Kidney (tissue), 13 donors: ENCODE measurements at regions not wholly inside any gene's neighbourhood (a gene's known extent, or its start where the extent isn't known, plus 50 kb on each side); places are given as distances from the start of the nearest gene placed in this dataset.
"Not testable (repeated sequence)": the region's sequence is repeated elsewhere in the genome, so short reads cannot be mapped to it uniquely, and the experiment has no call there.

Experiments
- DNase-seq, 5 donors: peaks; one replicate each; pipeline ENCODE4 v3.0.0-alpha.2; 2013 to 2020
- FAIRE-seq: peaks from 2 replicates; lab custom pipeline; 2012; peaks lifted over from hg19 to GRCh38; lab: Jason Lieb, UNC
- H3K27ac ChIP-seq, 2 donors: one replicate each; pipeline ENCODE4 v1.7.0; 2013; ENCODE audit warnings: low read depth in 2 of 2, low read length in 2 of 2, inconsistent platforms in 1 of 2
- H3K27me3 ChIP-seq: one replicate; pipeline ENCODE4 v1.7.1; 2013; ENCODE audit warnings: low read length, inconsistent platforms; ENCODE audit not compliant: control insufficient read depth, insufficient read depth
- H3K36me3 ChIP-seq, 3 donors: one replicate each; pipeline versions ENCODE4 v1.7.0 to v1.7.1; 2013; ENCODE audit warnings: low read length in 3 of 3, control low read depth in 1 of 3, inconsistent platforms in 1 of 3; ENCODE audit not compliant: insufficient read depth in 3 of 3, control insufficient read depth in 2 of 3
- H3K4me1 ChIP-seq, 3 donors: one replicate each; pipeline versions ENCODE4 v1.7.0 to v1.7.1; 2013; ENCODE audit warnings: low read length in 3 of 3, inconsistent platforms in 1 of 3, low read depth in 1 of 3; ENCODE audit not compliant: control insufficient read depth in 2 of 3, insufficient read depth in 2 of 3
- H3K4me3 ChIP-seq, 3 donors: one replicate each; pipeline versions ENCODE4 v1.7.0 to v1.8.1; 2013; ENCODE audit warnings: low read length in 3 of 3, control low read depth in 1 of 3, inconsistent platforms in 1 of 3
- H3K9ac ChIP-seq, 3 donors: one replicate each; pipeline versions ENCODE4 v1.7.0 to v1.7.1; 2013; ENCODE audit warnings: low read length in 3 of 3, control low read depth in 1 of 3, inconsistent platforms in 1 of 3
- H3K9me3 ChIP-seq, 3 donors: one replicate each; pipeline versions ENCODE4 v1.7.0 to v1.7.1; 2013; ENCODE audit warnings: low read length in 3 of 3, control low read depth in 1 of 3, inconsistent platforms in 1 of 3; ENCODE audit not compliant: control insufficient read depth in 2 of 3, insufficient read depth in 1 of 3
- intact Hi-C: fragments of 100-400 bp; cut with DNase I; formaldehyde crosslinking; loops from one replicate; pipeline ENCODE4 v1.11.1; 2022
- TF ChIP-seq, protein P1 (sequence below): IDR thresholded peaks from 3 replicates; pipeline ENCODE4 v1.5.1; 2012; ENCODE audit warnings: mild to moderate bottlenecking, moderate library complexity, borderline replicate concordance; ENCODE audit not compliant: insufficient read depth; ENCODE audit errors: extremely low read depth
- donor health status: control.
- donor health status: control.
- donor health status: control.
- donor health status: control.
- donor health status: control.
- donor health status: DM: yes; HTN: yes; CAD: no.
- donor health status: Normal renal cell carcinoma (clear cell type).

DNA sequence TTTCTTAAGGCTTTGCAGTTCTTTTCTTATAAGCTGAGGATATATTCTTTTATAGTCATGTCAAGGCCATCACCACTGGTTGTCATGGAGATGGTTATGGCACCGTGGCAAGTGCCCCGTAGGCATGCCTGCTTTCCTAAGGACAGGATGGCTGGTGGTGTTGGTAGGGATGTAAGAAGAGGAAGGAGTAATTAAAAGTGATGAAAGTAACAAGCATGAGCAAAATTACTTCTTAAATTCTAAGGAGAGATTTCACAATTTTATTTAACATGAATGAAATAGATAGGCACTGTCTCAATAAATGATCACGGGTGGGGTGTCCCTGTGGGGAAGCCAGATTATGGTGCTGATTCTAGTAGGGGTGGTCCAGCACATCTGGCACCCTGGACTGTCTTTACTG is 290.2 kb upstream of the KLF4 start:
- intact Hi-C loops = no loop called here
- H3K27ac ChIP-seq = no peak overlapping the region
- H3K4me1 ChIP-seq = peaks cover 0 to 2% (median 0%) of the 10 kb centered on the region in 3 donors
- FAIRE-seq (no peak), DNase-seq (no peak)
- no peaks in the 10 kb centered on the region for H3K9me3 ChIP-seq
- TF ChIP-seq, protein P1, sequence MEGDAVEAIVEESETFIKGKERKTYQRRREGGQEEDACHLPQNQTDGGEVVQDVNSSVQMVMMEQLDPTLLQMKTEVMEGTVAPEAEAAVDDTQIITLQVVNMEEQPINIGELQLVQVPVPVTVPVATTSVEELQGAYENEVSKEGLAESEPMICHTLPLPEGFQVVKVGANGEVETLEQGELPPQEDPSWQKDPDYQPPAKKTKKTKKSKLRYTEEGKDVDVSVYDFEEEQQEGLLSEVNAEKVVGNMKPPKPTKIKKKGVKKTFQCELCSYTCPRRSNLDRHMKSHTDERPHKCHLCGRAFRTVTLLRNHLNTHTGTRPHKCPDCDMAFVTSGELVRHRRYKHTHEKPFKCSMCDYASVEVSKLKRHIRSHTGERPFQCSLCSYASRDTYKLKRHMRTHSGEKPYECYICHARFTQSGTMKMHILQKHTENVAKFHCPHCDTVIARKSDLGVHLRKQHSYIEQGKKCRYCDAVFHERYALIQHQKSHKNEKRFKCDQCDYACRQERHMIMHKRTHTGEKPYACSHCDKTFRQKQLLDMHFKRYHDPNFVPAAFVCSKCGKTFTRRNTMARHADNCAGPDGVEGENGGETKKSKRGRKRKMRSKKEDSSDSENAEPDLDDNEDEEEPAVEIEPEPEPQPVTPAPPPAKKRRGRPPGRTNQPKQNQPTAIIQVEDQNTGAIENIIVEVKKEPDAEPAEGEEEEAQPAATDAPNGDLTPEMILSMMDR = no peak
- H3K9ac ChIP-seq = no peak overlapping the region
- H3K36me3 ChIP-seq = no peaks in the 10 kb centered on the region
- H3K4me3 ChIP-seq = no peak overlapping the region
- H3K27me3 ChIP-seq = no peaks in the 10 kb centered on the region

DNA sequence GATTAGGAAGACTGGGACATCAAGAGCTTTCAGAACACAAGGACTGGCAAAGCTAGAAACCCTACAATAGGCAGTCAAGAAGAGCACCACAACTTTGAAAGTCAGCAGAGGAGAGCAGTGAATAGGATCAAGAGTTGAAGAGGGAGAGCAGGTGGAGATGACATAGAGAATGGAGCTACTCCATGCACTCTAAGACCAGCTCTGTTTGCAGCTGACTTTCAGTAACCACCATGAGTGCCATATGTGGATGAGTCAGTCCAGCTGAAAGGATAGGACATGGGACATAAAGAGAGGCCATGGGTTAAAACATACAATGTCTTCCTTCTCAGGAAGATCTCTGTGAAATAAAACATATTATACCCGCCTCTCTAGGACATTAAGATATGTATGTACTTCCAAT is 289.1 kb upstream of the KLF4 start:
- Histone ChIP-seq H3K27ac (no peak overlapping the region), H3K9me3 (no peaks in the 10 kb centered on the region), H3K4me3 (no peak overlapping the region), H3K36me3 (no peaks in the 10 kb centered on the region), H3K9ac (no peak overlapping the region), H3K27me3 (no peaks in the 10 kb centered on the region), H3K4me1 (no peaks in the 10 kb centered on the region)
- no peak for DNase-seq
- no peak for FAIRE-seq
- intact Hi-C loops = no loop called here
- TF ChIP-seq, protein P1 = no peak

DNA sequence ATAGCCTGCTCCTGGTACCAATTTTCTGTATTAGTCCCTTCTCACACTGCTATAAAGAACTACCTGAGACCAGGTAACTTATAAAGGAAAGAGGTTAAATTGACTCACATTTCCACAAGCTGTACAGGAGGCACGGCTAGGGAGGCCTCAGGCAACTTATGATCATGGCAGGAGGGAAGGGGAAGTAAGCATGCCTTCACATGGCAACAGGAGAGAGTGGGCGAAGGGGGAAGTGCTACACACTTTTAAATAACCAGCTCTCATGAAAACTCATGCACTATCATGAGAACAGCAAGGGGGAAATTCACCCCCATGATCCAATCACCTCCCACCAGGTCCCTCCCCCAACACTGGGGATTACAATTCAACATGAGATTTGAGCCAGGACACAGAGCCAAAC is 284.5 kb upstream of the KLF4 start:
- DNase-seq = not testable (repeated sequence)

DNA sequence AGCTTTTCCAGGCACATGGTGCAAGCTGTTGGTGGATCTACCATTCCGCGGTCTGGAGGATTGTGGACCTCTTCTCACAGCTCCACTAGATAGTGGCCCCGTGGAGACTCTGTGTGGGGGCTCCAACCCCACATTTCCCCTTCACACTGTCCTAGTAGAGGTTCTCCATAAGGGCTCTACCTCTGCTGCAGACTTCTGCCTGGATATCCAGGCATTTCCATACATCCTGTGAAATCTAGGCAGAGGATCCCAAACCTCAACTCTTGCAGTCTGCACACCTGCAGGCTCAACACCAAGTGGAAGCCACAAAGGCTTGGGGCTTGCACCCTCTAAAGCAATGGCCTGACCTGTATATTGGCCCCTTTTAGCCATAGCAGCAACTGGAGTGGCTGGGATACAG is 283.4 kb upstream of the KLF4 start:
- Histone ChIP-seq H3K27me3 (no peaks in the 10 kb centered on the region), H3K4me1 (peaks cover 0 to 2% (median 0%) of the 10 kb centered on the region in 3 donors), H3K9ac (no peak overlapping the region), H3K27ac (no peak overlapping the region), H3K4me3 (no peak overlapping the region), H3K36me3 (no peaks in the 10 kb centered on the region), H3K9me3 (no peaks in the 10 kb centered on the region)
- FAIRE-seq = no peak
- DNase-seq = no peak
- intact Hi-C loops = no loop called here
- TF ChIP-seq, protein P1 = no peak

More for the DNA sequence above, 284.5 kb upstream of the KLF4 start:
- H3K4me1 ChIP-seq, intact Hi-C loops, FAIRE-seq, H3K27me3 ChIP-seq, H3K36me3 ChIP-seq, H3K4me3 ChIP-seq, H3K27ac ChIP-seq, H3K9me3 ChIP-seq, H3K9ac ChIP-seq: not testable (repeated sequence)
